ACC112 (cell line): ENCODE measurements at regions not wholly inside any gene's neighbourhood (a gene's known extent, or its start where the extent isn't known, plus 50 kb on each side); places are given as distances from the start of the nearest gene placed in this dataset.

Source experiments
- H2AFZ ChIP-seq: fragments of 200-600 bp; sonication (generic); one replicate; pipeline ENCODE4 v1.6.0; 2017; ENCODE audit warnings: antibody characterized with exemption, low read length; ENCODE audit not compliant: unreplicated experiment
- H3K27ac ChIP-seq: fragments of 200-600 bp; sonication (generic); 2 replicates; pipeline ENCODE4 v1.5.1; 2014; ENCODE audit warnings: low read depth, mild to moderate bottlenecking, antibody characterized with exemption, low read length, moderate library complexity
- H3K27me3 ChIP-seq: fragments of 200-600 bp; sonication (generic); 2 replicates; pipeline ENCODE4 v1.6.1; 2014; ENCODE audit warnings: mild to moderate bottlenecking, antibody characterized with exemption, low read length, moderate library complexity, mixed read lengths; ENCODE audit not compliant: insufficient read depth
- H3K36me3 ChIP-seq: fragments of 200-600 bp; sonication (generic); 2 replicates; pipeline ENCODE4 v1.6.1; 2016; ENCODE audit warnings: mild to moderate bottlenecking, antibody characterized with exemption, low read length, moderate library complexity, mixed read lengths; ENCODE audit not compliant: insufficient read depth
- H3K4me1 ChIP-seq: fragments of 200-600 bp; sonication (generic); one replicate; pipeline ENCODE4 v1.6.1; 2016; ENCODE audit warnings: low read length, mixed read lengths; ENCODE audit not compliant: insufficient read depth, unreplicated experiment, control insufficient read depth
- H3K4me3 ChIP-seq: fragments of 200-600 bp; sonication (generic); 2 replicates; pipeline ENCODE4 v1.5.1; 2014; ENCODE audit warnings: mild to moderate bottlenecking, low read depth, low read length
- H3K79me2 ChIP-seq: fragments of 200-600 bp; sonication (generic); one replicate; pipeline ENCODE4 v1.6.0; 2016; ENCODE audit warnings: low read length; ENCODE audit not compliant: control insufficient read depth, unreplicated experiment, insufficient read depth

GRCh38 chr13:78768950-78769349 lies 110.0 kb upstream of the OBI1 start:
- Histone ChIP-seq H3K79me2 (no peaks in the 10 kb centered on the region), H3K4me1 (no peaks in the 10 kb centered on the region), H3K36me3 (no peaks in the 10 kb centered on the region), H2AFZ (no peak overlapping the region), H3K27ac (no peak overlapping the region), H3K4me3 (no peak overlapping the region), H3K27me3 (peaks cover 23% of the 10 kb centered on the region; the same call in 1 of the 2 replicates)

- Histone ChIP-seq H3K79me2 (no peaks in the 10 kb centered on the region), H3K4me3 (no peak overlapping the region), H3K27me3 (peaks cover 19% of the 10 kb centered on the region; the same call in 1 of the 2 replicates), H2AFZ (no peak overlapping the region), H3K4me1 (no peaks in the 10 kb centered on the region), H3K36me3 (no peaks in the 10 kb centered on the region), H3K27ac (no peak overlapping the region)
Observed at GRCh38 chr13:78764665-78765064, 105.7 kb upstream of the OBI1 start.

GRCh38 chr13:78762825-78763224 lies 103.9 kb upstream of the OBI1 start:
- no peaks in the 10 kb centered on the region for H3K36me3 ChIP-seq
- H2AFZ ChIP-seq, result no peak overlapping the region
- H3K4me3 ChIP-seq, result no peak overlapping the region
- H3K27me3 ChIP-seq, result peaks cover 19% of the 10 kb centered on the region; the same call in 1 of the 2 replicates
- no peak overlapping the region for H3K27ac ChIP-seq
- no peaks in the 10 kb centered on the region for H3K4me1 ChIP-seq
- no peaks in the 10 kb centered on the region for H3K79me2 ChIP-seq

- Histone ChIP-seq H3K27me3 (peaks cover 15% of the 10 kb centered on the region; the same call in 1 of the 2 replicates), H3K27ac (no peak overlapping the region), H2AFZ (no peak overlapping the region), H3K36me3 (no peaks in the 10 kb centered on the region), H3K79me2 (no peaks in the 10 kb centered on the region), H3K4me3 (no peak overlapping the region), H3K4me1 (no peaks in the 10 kb centered on the region)
Observed at GRCh38 chr13:78759704-78760103, 100.7 kb upstream of the OBI1 start.

- Histone ChIP-seq H2AFZ (no peak overlapping the region), H3K4me3 (no peak overlapping the region), H3K27ac (no peak overlapping the region), H3K4me1 (no peaks in the 10 kb centered on the region), H3K79me2 (no peaks in the 10 kb centered on the region), H3K36me3 (no peaks in the 10 kb centered on the region), H3K27me3 (peaks cover 26% of the 10 kb centered on the region)
Observed at GRCh38 chr13:78758549-78758948, 99.6 kb upstream of the OBI1 start.

GRCh38 chr13:78753435-78753834 lies 94.5 kb upstream of the OBI1 start:
- H3K36me3 ChIP-seq, result no peaks in the 10 kb centered on the region
- H3K4me1 ChIP-seq, result no peaks in the 10 kb centered on the region
- H3K27me3 ChIP-seq, result peaks cover 26% of the 10 kb centered on the region
- H3K79me2 ChIP-seq, result no peaks in the 10 kb centered on the region
- no peak overlapping the region for H3K27ac ChIP-seq
- H2AFZ ChIP-seq, result no peak overlapping the region
- H3K4me3 ChIP-seq, result no peak overlapping the region

GRCh38 chr13:78750735-78751134 lies 91.8 kb upstream of the OBI1 start:
- Histone ChIP-seq H3K4me3 (no peak overlapping the region), H3K36me3 (no peaks in the 10 kb centered on the region), H3K27me3 (peaks cover 26% of the 10 kb centered on the region), H3K27ac (no peak overlapping the region), H3K79me2 (no peaks in the 10 kb centered on the region), H3K4me1 (no peaks in the 10 kb centered on the region), H2AFZ (no peak overlapping the region)

- H3K27me3 ChIP-seq, result no peaks in the 10 kb centered on the region
- H2AFZ ChIP-seq, result no peak overlapping the region
Observed at GRCh38 chr13:78743973-78744372, 85.0 kb upstream of the OBI1 start.

GRCh38 chr13:78742659-78743058 lies 83.7 kb upstream of the OBI1 start:
- no peaks in the 10 kb centered on the region for H3K27me3 ChIP-seq
- H3K36me3 ChIP-seq, result no peaks in the 10 kb centered on the region
- H3K79me2 ChIP-seq, result no peaks in the 10 kb centered on the region
- no peaks in the 10 kb centered on the region for H3K4me1 ChIP-seq
- no peak overlapping the region for H3K27ac ChIP-seq
- H2AFZ ChIP-seq, result no peak overlapping the region
- no peak overlapping the region for H3K4me3 ChIP-seq

More at GRCh38 chr13:78743973-78744372, 85.0 kb upstream of the OBI1 start:
- no peaks in the 10 kb centered on the region for H3K79me2 ChIP-seq
- H3K27ac ChIP-seq, result no peak overlapping the region
- H3K36me3 ChIP-seq, result no peaks in the 10 kb centered on the region
- no peaks in the 10 kb centered on the region for H3K4me1 ChIP-seq
- no peak overlapping the region for H3K4me3 ChIP-seq

GRCh38 chr13:78736142-78736541 lies 77.2 kb upstream of the OBI1 start:
- H3K4me1 ChIP-seq, result no peaks in the 10 kb centered on the region
- no peaks in the 10 kb centered on the region for H3K27me3 ChIP-seq
- H3K36me3 ChIP-seq, result no peaks in the 10 kb centered on the region
- H3K4me3 ChIP-seq, result no peak overlapping the region
- no peak overlapping the region for H3K27ac ChIP-seq
- H2AFZ ChIP-seq, result no peak overlapping the region
- H3K79me2 ChIP-seq, result no peaks in the 10 kb centered on the region

GRCh38 chr13:78732445-78733017 lies 73.6 kb upstream of the OBI1 start:
- Histone ChIP-seq H3K4me3 (no peak overlapping the region), H3K27ac (no peak overlapping the region), H3K79me2 (no peaks in the 10 kb centered on the region), H2AFZ (no peak overlapping the region), H3K36me3 (no peaks in the 10 kb centered on the region), H3K27me3 (no peaks in the 10 kb centered on the region), H3K4me1 (no peaks in the 10 kb centered on the region)
